ENCODE measurements at regions not wholly inside any gene's neighbourhood (a gene's known extent, or its start where the extent isn't known, plus 50 kb on each side); places are given as distances from the start of the nearest gene placed in this dataset.

GRCh38 chr11:92316106-92316809 is 91.6 kb downstream of the FAT3 start:
- Histone ChIP-seq H3K27me3 (no peaks in the 10 kb centered on the region), H3K4me1 (peaks cover 5% of the 10 kb centered on the region), H3K4me3 (no peak overlapping the region), H3K36me3 (replicated peaks in 1 of 2; ENCODE audit: insufficient read depth in 1 of 2, low read depth in 2 of 2) (no peaks in the 10 kb centered on the region), H3K9me3 (no peaks in the 10 kb centered on the region), H3K27ac (no peak overlapping the region)
- 56 to 63% methylated on average over 4 of the region's 4 CpGs for WGBS, 2 donors
- no peak for TF ChIP-seq POLR2A (IDR thresholded peaks at IDR 0.05)
- no peak for TF ChIP-seq CTCF (IDR thresholded peaks at IDR 0.05)
- no peak for DNase-seq
- intact Hi-C loops (cut with DNase I), result no loop called here
- ATAC-seq, result no peak

GRCh38 chr11:92317222-92317621 is 92.6 kb downstream of the FAT3 start:
- ATAC-seq (no peak), DNase-seq (no peak)
- Histone ChIP-seq H3K36me3 (replicated peaks in 1 of 2; ENCODE audit: insufficient read depth in 1 of 2, low read depth in 2 of 2) (no peaks in the 10 kb centered on the region), H3K27ac (no peak overlapping the region), H3K9me3 (no peaks in the 10 kb centered on the region), H3K4me3 (no peak overlapping the region), H3K4me1 (peaks cover 5% of the 10 kb centered on the region), H3K27me3 (no peaks in the 10 kb centered on the region)
- TF ChIP-seq POLR2A (IDR thresholded peaks at IDR 0.05) (no peak), CTCF (IDR thresholded peaks at IDR 0.05) (no peak)
- intact Hi-C loops (cut with DNase I), result no loop called here

GRCh38 chr11:92317721-92318120 is 93.1 kb downstream of the FAT3 start:
- TF ChIP-seq CTCF (IDR thresholded peaks at IDR 0.05) (no peak), POLR2A (IDR thresholded peaks at IDR 0.05) (no peak)
- H3K36me3 ChIP-seq (replicated peaks in 1 of 2; ENCODE audit: insufficient read depth in 1 of 2, low read depth in 2 of 2), result no peaks in the 10 kb centered on the region
- intact Hi-C loops (cut with DNase I), result no loop called here
- no peaks in the 10 kb centered on the region for H3K9me3 ChIP-seq
- ATAC-seq (no peak), DNase-seq (no peak)
- H3K4me1 ChIP-seq, result peaks cover 5% of the 10 kb centered on the region
- no peaks in the 10 kb centered on the region for H3K27me3 ChIP-seq
- WGBS, 2 donors, result 38 to 46% methylated on average over 2 of the region's 2 CpGs
- H3K27ac ChIP-seq, result no peak overlapping the region
- H3K4me3 ChIP-seq, result no peak overlapping the region

GRCh38 chr11:92322225-92322624 is 97.6 kb downstream of the FAT3 start:
- TF ChIP-seq CTCF (IDR thresholded peaks at IDR 0.05) (no peak), POLR2A (IDR thresholded peaks at IDR 0.05) (no peak)
- no peaks in the 10 kb centered on the region for H3K4me1 ChIP-seq
- WGBS, 2 donors, result 70 to 71% methylated on average over 3 of the region's 3 CpGs
- H3K36me3 ChIP-seq (replicated peaks in 1 of 2; ENCODE audit: insufficient read depth in 1 of 2, low read depth in 2 of 2), result no peaks in the 10 kb centered on the region
- H3K27me3 ChIP-seq, result no peaks in the 10 kb centered on the region
- DNase-seq (no peak), ATAC-seq (no peak)
- H3K27ac ChIP-seq, result no peak overlapping the region
- H3K9me3 ChIP-seq, result no peaks in the 10 kb centered on the region
- H3K4me3 ChIP-seq, result no peak overlapping the region
- intact Hi-C loops (cut with DNase I), result no loop called here

GRCh38 chr11:92324890-92325289 is 100.3 kb downstream of the FAT3 start:
- Histone ChIP-seq H3K27me3 (no peaks in the 10 kb centered on the region), H3K4me1 (no peaks in the 10 kb centered on the region), H3K36me3 (replicated peaks in 1 of 2; ENCODE audit: insufficient read depth in 1 of 2, low read depth in 2 of 2) (no peaks in the 10 kb centered on the region), H3K4me3 (no peak overlapping the region), H3K27ac (no peak overlapping the region), H3K9me3 (no peaks in the 10 kb centered on the region)
- intact Hi-C loops (cut with DNase I), result no loop called here
- 33 to 41% methylated on average over 1 of the region's 1 CpG for WGBS, 2 donors
- DNase-seq (no peak), ATAC-seq (no peak)
- no peak for TF ChIP-seq POLR2A (IDR thresholded peaks at IDR 0.05)
- TF ChIP-seq CTCF (IDR thresholded peaks at IDR 0.05), result no peak

Measured in body of pancreas (tissue), 4 donors.